ENCODE measurements at regions not wholly inside any gene's neighbourhood (a gene's known extent, or its start where the extent isn't known, plus 50 kb on each side); places are given as distances from the start of the nearest gene placed in this dataset.
A peak's percentile ranks its signal among the peaks of the same experiment; 100 is the strongest.

- H3K27ac Mint-ChIP-seq: no peak overlapping the region
- H3K36me3 ChIP-seq (replicated peaks in 1 of 2; ENCODE audit: control insufficient read depth in 1 of 2, insufficient read depth in 2 of 2, low read length in 2 of 2): no peaks in the 10 kb centered on the region
- no peaks in the 10 kb centered on the region for H3K27me3 ChIP-seq (ENCODE audit: control insufficient read depth in 2 of 2, insufficient read depth in 2 of 2, low read length in 2 of 2)
- no peaks in the 10 kb centered on the region for H4K20me1 ChIP-seq (ENCODE audit: insufficient read depth, low read length)
- no peak overlapping the region for H3K4me3 ChIP-seq (replicated peaks in 1 of 3; ENCODE audit: low read depth in 2 of 3, low read length in 3 of 3)
- H3K9me3 ChIP-seq (replicated peaks in 1 of 2; ENCODE audit: control insufficient read depth in 1 of 2, insufficient read depth in 1 of 2, low read length in 2 of 2): no peaks in the 10 kb centered on the region
- peaks cover 0 to 5% (median 0%) of the 10 kb centered on the region in 7 donors for H3K9me3 Mint-ChIP-seq
- no peak overlapping the region for H3K4me3 Mint-ChIP-seq
- no peaks in the 10 kb centered on the region for H3K79me2 ChIP-seq (ENCODE audit: insufficient read depth, low read length)
- H3K9ac ChIP-seq (ENCODE audit: insufficient read depth, low read length, poor library complexity, severe bottlenecking): no peak overlapping the region
- no peaks in the 10 kb centered on the region for H3K4me1 Mint-ChIP-seq
- TF ChIP-seq CTCF (IDR thresholded peaks at IDR 0.05): no peak
- no peaks in the 10 kb centered on the region for H3K4me1 ChIP-seq (ENCODE audit: control insufficient read depth in 1 of 2, insufficient read depth in 2 of 2, low read length in 2 of 2)
- DNase-seq: no peak
- no peak overlapping the region for H2AFZ ChIP-seq (ENCODE audit: insufficient read depth, low read depth, low read length, poor library complexity, severe bottlenecking)
- WGBS (ENCODE audit: insufficient coverage): 89% methylated on average over 17 of the region's 18 CpGs
- H3K27me3 Mint-ChIP-seq (ENCODE audit: low read depth in 3 of 3): peaks cover 0 to 2% (median 2%) of the 10 kb centered on the region in 3 donors
- no peak overlapping the region for H3K4me2 ChIP-seq (replicated peaks; ENCODE audit: extremely low read depth, low read length, poor library complexity, severe bottlenecking)
- no peaks in the 10 kb centered on the region for H3K36me3 Mint-ChIP-seq
- intact Hi-C loops (cut with micrococcal nuclease): no loop called here
- no peak overlapping the region for H3K27ac ChIP-seq (ENCODE audit: low read depth in 1 of 2, low read length in 2 of 2)
Observed at GRCh38 chr13:112233256-112233655, 142.9 kb upstream of the SPACA7 start.

- no peak for TF ChIP-seq CTCF (IDR thresholded peaks at IDR 0.05)
- no peak overlapping the region for H3K27ac ChIP-seq (ENCODE audit: low read depth in 1 of 2, low read length in 2 of 2)
- no peak for DNase-seq
- H4K20me1 ChIP-seq (ENCODE audit: insufficient read depth, low read length): no peaks in the 10 kb centered on the region
- Mint-ChIP-seq H3K27ac (peak overlapping the region in 1 of 7 donors; percentile 61), H3K4me1 (no peaks in the 10 kb centered on the region), H3K36me3 (no peaks in the 10 kb centered on the region), H3K4me3 (no peak overlapping the region), H3K27me3 (ENCODE audit: low read depth in 3 of 3) (peaks cover 0 to 2% (median 2%) of the 10 kb centered on the region in 3 donors), H3K9me3 (peaks cover 0 to 9% (median 0%) of the 10 kb centered on the region in 7 donors)
- no peak overlapping the region for H2AFZ ChIP-seq (ENCODE audit: insufficient read depth, low read depth, low read length, poor library complexity, severe bottlenecking)
- no peaks in the 10 kb centered on the region for H3K9me3 ChIP-seq (replicated peaks in 1 of 2; ENCODE audit: control insufficient read depth in 1 of 2, insufficient read depth in 1 of 2, low read length in 2 of 2)
- no peaks in the 10 kb centered on the region for H3K79me2 ChIP-seq (ENCODE audit: insufficient read depth, low read length)
- H3K36me3 ChIP-seq (replicated peaks in 1 of 2; ENCODE audit: control insufficient read depth in 1 of 2, insufficient read depth in 2 of 2, low read length in 2 of 2): no peaks in the 10 kb centered on the region
- H3K4me3 ChIP-seq (replicated peaks in 1 of 3; ENCODE audit: low read depth in 2 of 3, low read length in 3 of 3): no peak overlapping the region
- H3K27me3 ChIP-seq (ENCODE audit: control insufficient read depth in 2 of 2, insufficient read depth in 2 of 2, low read length in 2 of 2): no peaks in the 10 kb centered on the region
- no peak overlapping the region for H3K9ac ChIP-seq (ENCODE audit: insufficient read depth, low read length, poor library complexity, severe bottlenecking)
- intact Hi-C loops (cut with micrococcal nuclease): no loop called here
- no peak overlapping the region for H3K4me2 ChIP-seq (replicated peaks; ENCODE audit: extremely low read depth, low read length, poor library complexity, severe bottlenecking)
- no peaks in the 10 kb centered on the region for H3K4me1 ChIP-seq (ENCODE audit: control insufficient read depth in 1 of 2, insufficient read depth in 2 of 2, low read length in 2 of 2)
- WGBS (ENCODE audit: insufficient coverage): 98% methylated on average over 7 of the region's 8 CpGs
Observed at GRCh38 chr13:112233716-112234115, 142.4 kb upstream of the SPACA7 start.
